ENCODE measurements at regions not wholly inside any gene's neighbourhood (a gene's known extent, or its start where the extent isn't known, plus 50 kb on each side); places are given as distances from the start of the nearest gene placed in this dataset.

- TF ChIP-seq EZH2 (IDR thresholded peaks at IDR 0.05; ENCODE audit: low read depth, unreplicated experiment) = no peak
- TF ChIP-seq, protein P1, sequence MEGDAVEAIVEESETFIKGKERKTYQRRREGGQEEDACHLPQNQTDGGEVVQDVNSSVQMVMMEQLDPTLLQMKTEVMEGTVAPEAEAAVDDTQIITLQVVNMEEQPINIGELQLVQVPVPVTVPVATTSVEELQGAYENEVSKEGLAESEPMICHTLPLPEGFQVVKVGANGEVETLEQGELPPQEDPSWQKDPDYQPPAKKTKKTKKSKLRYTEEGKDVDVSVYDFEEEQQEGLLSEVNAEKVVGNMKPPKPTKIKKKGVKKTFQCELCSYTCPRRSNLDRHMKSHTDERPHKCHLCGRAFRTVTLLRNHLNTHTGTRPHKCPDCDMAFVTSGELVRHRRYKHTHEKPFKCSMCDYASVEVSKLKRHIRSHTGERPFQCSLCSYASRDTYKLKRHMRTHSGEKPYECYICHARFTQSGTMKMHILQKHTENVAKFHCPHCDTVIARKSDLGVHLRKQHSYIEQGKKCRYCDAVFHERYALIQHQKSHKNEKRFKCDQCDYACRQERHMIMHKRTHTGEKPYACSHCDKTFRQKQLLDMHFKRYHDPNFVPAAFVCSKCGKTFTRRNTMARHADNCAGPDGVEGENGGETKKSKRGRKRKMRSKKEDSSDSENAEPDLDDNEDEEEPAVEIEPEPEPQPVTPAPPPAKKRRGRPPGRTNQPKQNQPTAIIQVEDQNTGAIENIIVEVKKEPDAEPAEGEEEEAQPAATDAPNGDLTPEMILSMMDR (conservative IDR thresholded peaks at IDR 0.05; ENCODE audit: low read depth in 2 of 2) = no peak
- no peak for TF ChIP-seq POLR2AphosphoS5 (IDR thresholded peaks at IDR 0.05; ENCODE audit: low read depth)
- TF ChIP-seq EZH2phosphoT487 (IDR thresholded peaks at IDR 0.05; ENCODE audit: unreplicated experiment) = no peak
- TF ChIP-seq REST (IDR thresholded peaks at IDR 0.05; ENCODE audit: unreplicated experiment) = no peak
- TF ChIP-seq JUNB (IDR thresholded peaks at IDR 0.05; ENCODE audit: unreplicated experiment) = no peak
- TF ChIP-seq NANOG (IDR thresholded peaks at IDR 0.05; ENCODE audit: borderline replicate concordance) = no peak
- no peak for TF ChIP-seq CREB1 (CRISPR knock-in tag; IDR thresholded peaks at IDR 0.05; ENCODE audit: low read depth)
- TF ChIP-seq, protein P2, sequence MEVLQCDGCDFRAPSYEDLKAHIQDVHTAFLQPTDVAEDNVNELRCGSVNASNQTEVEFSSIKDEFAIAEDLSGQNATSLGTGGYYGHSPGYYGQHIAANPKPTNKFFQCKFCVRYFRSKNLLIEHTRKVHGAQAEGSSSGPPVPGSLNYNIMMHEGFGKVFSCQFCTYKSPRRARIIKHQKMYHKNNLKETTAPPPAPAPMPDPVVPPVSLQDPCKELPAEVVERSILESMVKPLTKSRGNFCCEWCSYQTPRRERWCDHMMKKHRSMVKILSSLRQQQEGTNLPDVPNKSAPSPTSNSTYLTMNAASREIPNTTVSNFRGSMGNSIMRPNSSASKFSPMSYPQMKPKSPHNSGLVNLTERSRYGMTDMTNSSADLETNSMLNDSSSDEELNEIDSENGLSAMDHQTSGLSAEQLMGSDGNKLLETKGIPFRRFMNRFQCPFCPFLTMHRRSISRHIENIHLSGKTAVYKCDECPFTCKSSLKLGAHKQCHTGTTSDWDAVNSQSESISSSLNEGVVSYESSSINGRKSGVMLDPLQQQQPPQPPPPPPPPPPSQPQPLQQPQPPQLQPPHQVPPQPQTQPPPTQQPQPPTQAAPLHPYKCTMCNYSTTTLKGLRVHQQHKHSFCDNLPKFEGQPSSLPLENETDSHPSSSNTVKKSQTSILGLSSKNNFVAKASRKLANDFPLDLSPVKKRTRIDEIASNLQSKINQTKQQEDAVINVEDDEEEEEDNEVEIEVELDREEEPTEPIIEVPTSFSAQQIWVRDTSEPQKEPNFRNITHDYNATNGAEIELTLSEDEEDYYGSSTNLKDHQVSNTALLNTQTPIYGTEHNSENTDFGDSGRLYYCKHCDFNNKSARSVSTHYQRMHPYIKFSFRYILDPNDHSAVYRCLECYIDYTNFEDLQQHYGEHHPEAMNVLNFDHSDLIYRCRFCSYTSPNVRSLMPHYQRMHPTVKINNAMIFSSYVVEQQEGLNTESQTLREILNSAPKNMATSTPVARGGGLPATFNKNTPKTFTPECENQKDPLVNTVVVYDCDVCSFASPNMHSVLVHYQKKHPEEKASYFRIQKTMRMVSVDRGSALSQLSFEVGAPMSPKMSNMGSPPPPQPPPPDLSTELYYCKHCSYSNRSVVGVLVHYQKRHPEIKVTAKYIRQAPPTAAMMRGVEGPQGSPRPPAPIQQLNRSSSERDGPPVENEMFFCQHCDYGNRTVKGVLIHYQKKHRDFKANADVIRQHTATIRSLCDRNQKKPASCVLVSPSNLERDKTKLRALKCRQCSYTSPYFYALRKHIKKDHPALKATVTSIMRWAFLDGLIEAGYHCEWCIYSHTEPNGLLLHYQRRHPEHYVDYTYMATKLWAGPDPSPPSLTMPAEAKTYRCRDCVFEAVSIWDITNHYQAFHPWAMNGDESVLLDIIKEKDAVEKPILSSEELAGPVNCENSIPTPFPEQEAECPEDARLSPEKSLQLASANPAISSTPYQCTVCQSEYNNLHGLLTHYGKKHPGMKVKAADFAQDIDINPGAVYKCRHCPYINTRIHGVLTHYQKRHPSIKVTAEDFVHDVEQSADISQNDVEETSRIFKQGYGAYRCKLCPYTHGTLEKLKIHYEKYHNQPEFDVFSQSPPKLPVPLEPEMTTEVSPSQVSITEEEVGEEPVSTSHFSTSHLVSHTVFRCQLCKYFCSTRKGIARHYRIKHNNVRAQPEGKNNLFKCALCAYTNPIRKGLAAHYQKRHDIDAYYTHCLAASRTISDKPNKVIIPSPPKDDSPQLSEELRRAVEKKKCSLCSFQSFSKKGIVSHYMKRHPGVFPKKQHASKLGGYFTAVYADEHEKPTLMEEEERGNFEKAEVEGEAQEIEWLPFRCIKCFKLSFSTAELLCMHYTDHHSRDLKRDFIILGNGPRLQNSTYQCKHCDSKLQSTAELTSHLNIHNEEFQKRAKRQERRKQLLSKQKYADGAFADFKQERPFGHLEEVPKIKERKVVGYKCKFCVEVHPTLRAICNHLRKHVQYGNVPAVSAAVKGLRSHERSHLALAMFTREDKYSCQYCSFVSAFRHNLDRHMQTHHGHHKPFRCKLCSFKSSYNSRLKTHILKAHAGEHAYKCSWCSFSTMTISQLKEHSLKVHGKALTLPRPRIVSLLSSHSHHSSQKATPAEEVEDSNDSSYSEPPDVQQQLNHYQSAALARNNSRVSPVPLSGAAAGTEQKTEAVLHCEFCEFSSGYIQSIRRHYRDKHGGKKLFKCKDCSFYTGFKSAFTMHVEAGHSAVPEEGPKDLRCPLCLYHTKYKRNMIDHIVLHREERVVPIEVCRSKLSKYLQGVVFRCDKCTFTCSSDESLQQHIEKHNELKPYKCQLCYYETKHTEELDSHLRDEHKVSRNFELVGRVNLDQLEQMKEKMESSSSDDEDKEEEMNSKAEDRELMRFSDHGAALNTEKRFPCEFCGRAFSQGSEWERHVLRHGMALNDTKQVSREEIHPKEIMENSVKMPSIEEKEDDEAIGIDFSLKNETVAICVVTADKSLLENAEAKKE (CRISPR knock-in tag; IDR thresholded peaks at IDR 0.05) = no peak
- no peak for TF ChIP-seq ETS1 (IDR thresholded peaks at IDR 0.05)
- no peak for TF ChIP-seq ZNF114 (CRISPR knock-in tag; IDR thresholded peaks at IDR 0.05)
- TF ChIP-seq ZNF331 (CRISPR knock-in tag; IDR thresholded peaks at IDR 0.05; ENCODE audit: low read depth) = no peak
These were observed 767.7 kb downstream of the TUSC7 start for GRCh38 chr3:117477214-117477755.

All from GM23338 (cell line).